ENCODE measurements at regions not wholly inside any gene's neighbourhood (a gene's known extent, or its start where the extent isn't known, plus 50 kb on each side); places are given as distances from the start of the nearest gene placed in this dataset.

GRCh38 chr2:224261326-224261725 is 140.6 kb downstream of the FAM124B start:
- intact Hi-C loops (cut with micrococcal nuclease): no loop called here
- BruUV-seq (replicated peaks): no TSS peak
- no peak overlapping the region for H3K9ac ChIP-seq (replicated peaks; ENCODE audit: extremely low read depth, insufficient read depth, low read length)

GRCh38 chr2:224260372-224261020 is 141.4 kb downstream of the FAM124B start:
- POLR2A ChIA-PET: no interaction called here

More at GRCh38 chr2:224261326-224261725, 140.6 kb downstream of the FAM124B start:
- Histone ChIP-seq H3K27ac (ENCODE audit: insufficient read depth, low read depth, low read length) (no peak overlapping the region), H3K4me1 (ENCODE audit: control insufficient read depth, extremely low read depth, insufficient read depth, low read length) (no peaks in the 10 kb centered on the region), H4K20me1 (replicated peaks; ENCODE audit: control insufficient read depth, extremely low read depth, insufficient read depth, low read length) (no peaks in the 10 kb centered on the region), H3K36me3 (ENCODE audit: control insufficient read depth in 2 of 2, extremely low read depth in 1 of 2, insufficient read depth in 2 of 2, low read length in 2 of 2) (no peaks in the 10 kb centered on the region), H3K9me3 (replicated peaks; ENCODE audit: control insufficient read depth, insufficient read depth, low read length) (no peaks in the 10 kb centered on the region), H3K27me3 (ENCODE audit: control insufficient read depth in 2 of 2, insufficient read depth in 2 of 2, low read length in 2 of 2) (peaks cover 3 to 4% of the 10 kb centered on the region in 2 experiments), H3K4me3 (replicated peaks in 1 of 3; ENCODE audit: insufficient read depth in 1 of 3, low read depth in 1 of 3, low read length in 3 of 3) (no peak overlapping the region), H3K4me2 (ENCODE audit: insufficient read depth, low read length) (no peak overlapping the region), H3K9me1 (replicated peaks; ENCODE audit: control insufficient read depth, extremely low read depth, insufficient read depth, low read length) (no peaks in the 10 kb centered on the region), H2AFZ (ENCODE audit: low read depth, low read length) (no peak overlapping the region), H3K79me2 (ENCODE audit: control insufficient read depth, insufficient read depth, low read length) (no peaks in the 10 kb centered on the region)
- dilution Hi-C loops (cut with MboI; ENCODE audit: extremely low pct_ligation_motif_present, low sequenced_read_pairs): no loop called here
- TF ChIP-seq GATA2 (IDR thresholded peaks at IDR 0.05; ENCODE audit: insufficient read depth, insufficient read length, low read depth, low read length): no peak
- TF ChIP-seq POLR2A (IDR thresholded peaks at IDR 0.05; ENCODE audit: low read depth, low read length): no peak
- TF ChIP-seq MYC (IDR thresholded peaks at IDR 0.05; ENCODE audit: low read depth, low read length): no peak
- TF ChIP-seq FOS (IDR thresholded peaks at IDR 0.05; ENCODE audit: borderline replicate concordance, insufficient read depth, low read length): no peak
- no peak for TF ChIP-seq JUN (IDR thresholded peaks at IDR 0.05; ENCODE audit: borderline replicate concordance, insufficient read depth, insufficient read length, low read depth)
- POLR2A ChIA-PET: no interaction called here
- DNase-seq (ENCODE audit: low read depth, low spot score) (no peak), FAIRE-seq (no peak)
- CTCF ChIA-PET: no interaction called here

More at GRCh38 chr2:224260372-224261020, 141.4 kb downstream of the FAM124B start:
- Histone ChIP-seq H3K36me3 (ENCODE audit: control insufficient read depth in 2 of 2, extremely low read depth in 1 of 2, insufficient read depth in 2 of 2, low read length in 2 of 2) (no peaks in the 10 kb centered on the region), H4K20me1 (replicated peaks; ENCODE audit: control insufficient read depth, extremely low read depth, insufficient read depth, low read length) (no peaks in the 10 kb centered on the region), H3K4me2 (ENCODE audit: insufficient read depth, low read length) (no peak overlapping the region), H3K4me3 (replicated peaks in 1 of 3; ENCODE audit: insufficient read depth in 1 of 3, low read depth in 1 of 3, low read length in 3 of 3) (no peak overlapping the region), H2AFZ (ENCODE audit: low read depth, low read length) (no peak overlapping the region), H3K4me1 (ENCODE audit: control insufficient read depth, extremely low read depth, insufficient read depth, low read length) (no peaks in the 10 kb centered on the region), H3K9ac (replicated peaks; ENCODE audit: extremely low read depth, insufficient read depth, low read length) (no peak overlapping the region), H3K27ac (ENCODE audit: insufficient read depth, low read depth, low read length) (no peak overlapping the region), H3K79me2 (ENCODE audit: control insufficient read depth, insufficient read depth, low read length) (no peaks in the 10 kb centered on the region), H3K9me3 (replicated peaks; ENCODE audit: control insufficient read depth, insufficient read depth, low read length) (no peaks in the 10 kb centered on the region), H3K27me3 (ENCODE audit: control insufficient read depth in 2 of 2, insufficient read depth in 2 of 2, low read length in 2 of 2) (peaks cover 0 to 4% of the 10 kb centered on the region in 2 experiments), H3K9me1 (replicated peaks; ENCODE audit: control insufficient read depth, extremely low read depth, insufficient read depth, low read length) (no peaks in the 10 kb centered on the region)
- FAIRE-seq (no peak), DNase-seq (ENCODE audit: low read depth, low spot score) (no peak)
- dilution Hi-C loops (cut with MboI; ENCODE audit: extremely low pct_ligation_motif_present, low sequenced_read_pairs): no loop called here
- TF ChIP-seq MAX (IDR thresholded peaks at IDR 0.05; ENCODE audit: insufficient read depth, insufficient read length) (no peak), POLR2AphosphoS5 (IDR thresholded peaks at IDR 0.05; ENCODE audit: insufficient read depth, low read depth, low read length) (no peak), MYC (IDR thresholded peaks at IDR 0.05; ENCODE audit: low read depth, low read length) (no peak), EZH2 (IDR thresholded peaks at IDR 0.05; ENCODE audit: borderline replicate concordance, low read depth, low read length, severe bottlenecking) (no peak), CTCF (IDR thresholded peaks at IDR 0.05; ENCODE audit: extremely low read depth in 1 of 2, insufficient read depth in 1 of 2, low read depth in 1 of 2, low read length in 2 of 2) (no peak), JUN (IDR thresholded peaks at IDR 0.05; ENCODE audit: borderline replicate concordance, insufficient read depth, insufficient read length, low read depth) (no peak), FOS (IDR thresholded peaks at IDR 0.05; ENCODE audit: borderline replicate concordance, insufficient read depth, low read length) (no peak), POLR2A (IDR thresholded peaks at IDR 0.05; ENCODE audit: low read depth, low read length) (no peak), GATA2 (IDR thresholded peaks at IDR 0.05; ENCODE audit: insufficient read depth, insufficient read length, low read depth, low read length) (no peak)
- intact Hi-C loops (cut with micrococcal nuclease): no loop called here
- CTCF ChIA-PET: no interaction called here
- BruUV-seq (replicated peaks): no TSS peak

All from endothelial cell of umbilical vein (primary cell).